NK-92 treated with Interleukin-12 subunit alpha and Interleukin-12 subunit beta, amount 100 ng/mL, for 24 hours (cell line): ENCODE measurements at regions not wholly inside any gene's neighbourhood (a gene's known extent, or its start where the extent isn't known, plus 50 kb on each side); places are given as distances from the start of the nearest gene placed in this dataset.
A peak's percentile ranks its signal among the peaks of the same experiment; 100 is the strongest.
"Not testable (repeated sequence)": the region's sequence is repeated elsewhere in the genome, so short reads cannot be mapped to it uniquely, and the experiment has no call there.

ENCODE experiments used
- DNase-seq: peaks from one replicate; lab custom pipeline; 2025; lab: John Stamatoyannopoulos, UW

GRCh38 chr2:175351512-175351911, 170.0 kb upstream of the ATP5MC3 start:
- no peak for DNase-seq

GRCh38 chr2:175350105-175350504, 168.6 kb upstream of the ATP5MC3 start:
- DNase-seq, result no peak

GRCh38 chr2:175342085-175342484, 160.6 kb upstream of the ATP5MC3 start:
- DNase-seq, result no peak

GRCh38 chr2:175330195-175330594, 148.7 kb upstream of the ATP5MC3 start:
- no peak for DNase-seq

- no peak for DNase-seq
Measured at GRCh38 chr2:175326801-175327200, 145.3 kb upstream of the ATP5MC3 start.

GRCh38 chr2:175326164-175326563, 144.7 kb upstream of the ATP5MC3 start:
- DNase-seq, result not testable (repeated sequence)

- no peak for DNase-seq
Measured at GRCh38 chr2:175323162-175323561, 141.7 kb upstream of the ATP5MC3 start.

GRCh38 chr2:175318542-175318941, 137.0 kb upstream of the ATP5MC3 start:
- DNase-seq, result no peak

GRCh38 chr2:175317751-175318150, 136.2 kb upstream of the ATP5MC3 start:
- DNase-seq, result no peak

GRCh38 chr2:175312137-175312536, 130.6 kb upstream of the ATP5MC3 start:
- no peak for DNase-seq

GRCh38 chr2:175310813-175311504, 129.4 kb upstream of the ATP5MC3 start:
- DNase-seq, result no peak

GRCh38 chr2:175309799-175310198, 128.3 kb upstream of the ATP5MC3 start:
- DNase-seq, result peak; percentile 4

- DNase-seq, result no peak
Measured at GRCh38 chr2:175308005-175308404, 126.5 kb upstream of the ATP5MC3 start.

- no peak for DNase-seq
Measured at GRCh38 chr2:175304541-175304940, 123.0 kb upstream of the ATP5MC3 start.

GRCh38 chr2:175293776-175294175, 112.3 kb upstream of the ATP5MC3 start:
- no peak for DNase-seq

GRCh38 chr2:175293195-175293594, 111.7 kb upstream of the ATP5MC3 start:
- DNase-seq, result no peak

GRCh38 chr2:175282886-175283285, 101.4 kb upstream of the ATP5MC3 start:
- no peak for DNase-seq

- DNase-seq, result no peak
Measured at GRCh38 chr2:175282300-175282699, 100.8 kb upstream of the ATP5MC3 start.

- no peak for DNase-seq
Measured at GRCh38 chr2:175277772-175278171, 96.3 kb upstream of the ATP5MC3 start.

- DNase-seq, result no peak
Measured at GRCh38 chr2:175275539-175275938, 94.0 kb upstream of the ATP5MC3 start.

GRCh38 chr2:175259164-175259563, 77.7 kb upstream of the ATP5MC3 start:
- DNase-seq, result no peak

GRCh38 chr2:175256806-175257585, 75.5 kb upstream of the ATP5MC3 start:
- no peak for DNase-seq

GRCh38 chr2:175256391-175256790, 74.9 kb upstream of the ATP5MC3 start:
- DNase-seq, result not testable (repeated sequence)

- DNase-seq, result no peak
Measured at GRCh38 chr2:175253871-175254270, 72.4 kb upstream of the ATP5MC3 start.
